H9 (cell line): ENCODE measurements at regions not wholly inside any gene's neighbourhood (a gene's known extent, or its start where the extent isn't known, plus 50 kb on each side); places are given as distances from the start of the nearest gene placed in this dataset.

ENCODE experiments used
- DNase-seq: peaks from one replicate; pipeline ENCODE4 v3.0.0-alpha.2; 2017
- H2AFZ ChIP-seq: one replicate; pipeline ENCODE4 v1.6.1; 2013; ENCODE audit warnings: mild to moderate bottlenecking, low read length, control low read depth, moderate library complexity
- H2AK5ac ChIP-seq: 2 replicates; pipeline ENCODE4 v1.6.1; 2013; ENCODE audit warnings: low read length, control low read depth, mixed read lengths; ENCODE audit not compliant: insufficient read length
- H2BK120ac ChIP-seq: one replicate; pipeline ENCODE4 v1.6.1; 2013; ENCODE audit warnings: low read depth, mild to moderate bottlenecking, low read length, control low read depth, inconsistent platforms; ENCODE audit not compliant: poor library complexity, severe bottlenecking
- H2BK12ac ChIP-seq: 2 replicates; pipeline ENCODE4 v1.6.1; 2013; ENCODE audit warnings: low read length, control low read depth, mixed read lengths, low read depth; ENCODE audit not compliant: insufficient read length
- H2BK15ac ChIP-seq: 2 replicates; pipeline ENCODE4 v1.6.1; 2013; ENCODE audit warnings: low read depth, low read length, control low read depth
- H2BK20ac ChIP-seq: one replicate; pipeline ENCODE4 v1.6.1; 2013; ENCODE audit warnings: low read depth, mild to moderate bottlenecking, low read length, control low read depth, inconsistent platforms; ENCODE audit not compliant: poor library complexity, severe bottlenecking
- H2BK5ac ChIP-seq: 2 replicates; pipeline ENCODE4 v1.6.1; 2013; ENCODE audit warnings: low read length, control low read depth, mixed read lengths; ENCODE audit not compliant: insufficient read length
- H3K14ac ChIP-seq: 2 replicates; pipeline ENCODE4 v1.6.1; 2013; ENCODE audit warnings: low read length, control low read depth; ENCODE audit not compliant: insufficient read depth
- H3K18ac ChIP-seq: 2 replicates; pipeline ENCODE4 v1.6.1; 2013; ENCODE audit warnings: low read depth, mild to moderate bottlenecking, mixed read lengths, low read length, control low read depth; ENCODE audit not compliant: insufficient read length
- H3K23ac ChIP-seq: 2 replicates; pipeline ENCODE4 v1.6.1; 2013; ENCODE audit warnings: low read length, control low read depth, mixed read lengths, low read depth; ENCODE audit not compliant: insufficient read length
- H3K23me2 ChIP-seq: 2 replicates; pipeline ENCODE4 v1.6.1; 2013; ENCODE audit warnings: low read depth, mild to moderate bottlenecking, mixed read lengths, low read length, control low read depth; ENCODE audit not compliant: insufficient read length, poor library complexity, severe bottlenecking
- H3K27ac ChIP-seq: 2 replicates; pipeline ENCODE4 v1.5.1; 2013; ENCODE audit warnings: low read length, control low read depth, mixed read lengths, low read depth; ENCODE audit not compliant: insufficient read length
- H3K27me3 ChIP-seq: 2 replicates; pipeline ENCODE4 v1.6.1; 2013; ENCODE audit warnings: low read length, control low read depth, inconsistent platforms; ENCODE audit not compliant: insufficient read depth
- H3K4ac ChIP-seq: 2 replicates; pipeline ENCODE4 v1.6.1; 2013; ENCODE audit warnings: low read depth, mild to moderate bottlenecking, control low read depth, inconsistent platforms, low read length, moderate library complexity
- H3K4me1 ChIP-seq: 2 replicates; pipeline ENCODE4 v1.6.1; 2013; ENCODE audit warnings: low read length, control low read depth, inconsistent platforms; ENCODE audit not compliant: insufficient read depth
- H3K4me2 ChIP-seq: 2 replicates; pipeline ENCODE4 v1.6.1; 2013; ENCODE audit warnings: low read length, control low read depth, mixed read lengths; ENCODE audit not compliant: insufficient read length, insufficient read depth
- H3K56ac ChIP-seq: 2 replicates; pipeline ENCODE4 v1.6.1; 2013; ENCODE audit warnings: low read depth, mild to moderate bottlenecking, mixed read lengths, low read length, control low read depth; ENCODE audit not compliant: insufficient read length
- H3K79me1 ChIP-seq: 2 replicates; pipeline ENCODE4 v1.6.1; 2013; ENCODE audit warnings: low read depth, mild to moderate bottlenecking, moderate library complexity, low read length, control low read depth, inconsistent platforms; ENCODE audit not compliant: insufficient read depth, poor library complexity, severe bottlenecking
- H3K79me2 ChIP-seq: 2 replicates; pipeline ENCODE4 v1.6.1; 2013; ENCODE audit warnings: low read length, control low read depth, inconsistent platforms; ENCODE audit not compliant: insufficient read depth
- H3K9ac ChIP-seq: 2 replicates; pipeline ENCODE4 v1.6.1; 2013; ENCODE audit warnings: low read length, control low read depth, mixed read lengths; ENCODE audit not compliant: insufficient read length; ENCODE audit errors: extremely low read depth
- H3K9me3 ChIP-seq: one replicate; pipeline ENCODE4 v1.6.1; 2013; ENCODE audit warnings: low read depth, low read length, inconsistent platforms; ENCODE audit not compliant: control insufficient read depth
- H3T11ph ChIP-seq: one replicate; pipeline ENCODE4 v1.6.1; 2013; ENCODE audit warnings: mild to moderate bottlenecking, low read length, control low read depth, inconsistent platforms
- H4K20me1 ChIP-seq: one replicate; pipeline ENCODE4 v1.6.1; 2013; ENCODE audit not compliant: control insufficient read depth, insufficient read length, insufficient read depth
- H4K5ac ChIP-seq: 2 replicates; pipeline ENCODE4 v1.6.1; 2013; ENCODE audit warnings: low read depth, mild to moderate bottlenecking, mixed read lengths, low read length, control low read depth; ENCODE audit not compliant: insufficient read length
- H4K8ac ChIP-seq: replicated peaks from 2 replicates; pipeline ENCODE4 v1.6.1; 2013; ENCODE audit warnings: low read length, control low read depth, mixed read lengths, low read depth; ENCODE audit not compliant: insufficient read length
- H4K91ac ChIP-seq: 2 replicates; pipeline ENCODE4 v1.6.1; 2013; ENCODE audit warnings: low read depth, mild to moderate bottlenecking, moderate library complexity, mixed read lengths, low read length, control low read depth; ENCODE audit not compliant: insufficient read length
- H3K27ac Mint-ChIP-seq, 3 experiments: 2 replicates in 2 of 3; 3 replicates in 1 of 3; pipeline ENCODE4 v1.8.0; 2020 to 2021; ENCODE audit warnings: mixed read lengths in 3 of 3, mild to moderate bottlenecking in 1 of 3, moderate library complexity in 1 of 3
- H3K27me3 Mint-ChIP-seq: 2 replicates; pipeline ENCODE4 v1.8.0; 2021; ENCODE audit warnings: low read depth, mild to moderate bottlenecking, moderate library complexity, mixed read lengths
- H3K36me3 Mint-ChIP-seq, 3 experiments: 2 replicates in 2 of 3; 3 replicates in 1 of 3; pipeline ENCODE4 v1.8.0; 2020 to 2021; ENCODE audit warnings: low read depth in 3 of 3, mixed read lengths in 3 of 3; ENCODE audit not compliant: insufficient read depth in 1 of 3
- H3K4me1 Mint-ChIP-seq, 2 experiments: 2 replicates each; pipeline ENCODE4 v1.8.0; 2020; ENCODE audit warnings: mixed read lengths in 2 of 2
- H3K4me3 Mint-ChIP-seq, 2 experiments: 2 replicates in 1 of 2; 3 replicates in 1 of 2; pipeline ENCODE4 v1.8.0; 2020 to 2021; ENCODE audit warnings: mild to moderate bottlenecking in 2 of 2, mixed read lengths in 2 of 2, moderate library complexity in 1 of 2
- H3K9me3 Mint-ChIP-seq, 2 experiments: 2 replicates in 1 of 2; 3 replicates in 1 of 2; pipeline ENCODE4 v1.8.0; 2020; ENCODE audit warnings: mild to moderate bottlenecking in 2 of 2, mixed read lengths in 2 of 2, moderate library complexity in 1 of 2
- WGBS: extraction: QIAGEN DNeasy Blood & Tissue Kit; methylation state at CpG from one replicate; pipeline ENCODE4 v1.1.7; 2013; ENCODE audit warnings: missing lambda C conversion rate, low lambda C conversion rate, mixed read lengths; ENCODE audit not compliant: insufficient read length; ENCODE audit errors: extremely low coverage; 5-methylcytosine and 5-hydroxymethylcytosine counted together
- TF ChIP-seq, protein P1 (sequence below): fragments of 200-600 bp; sonication (generic); conservative IDR thresholded peaks from 3 replicates; pipeline ENCODE4 v1.8.0; 2021; ENCODE audit warnings: antibody characterized with exemption, mild to moderate bottlenecking

DNA sequence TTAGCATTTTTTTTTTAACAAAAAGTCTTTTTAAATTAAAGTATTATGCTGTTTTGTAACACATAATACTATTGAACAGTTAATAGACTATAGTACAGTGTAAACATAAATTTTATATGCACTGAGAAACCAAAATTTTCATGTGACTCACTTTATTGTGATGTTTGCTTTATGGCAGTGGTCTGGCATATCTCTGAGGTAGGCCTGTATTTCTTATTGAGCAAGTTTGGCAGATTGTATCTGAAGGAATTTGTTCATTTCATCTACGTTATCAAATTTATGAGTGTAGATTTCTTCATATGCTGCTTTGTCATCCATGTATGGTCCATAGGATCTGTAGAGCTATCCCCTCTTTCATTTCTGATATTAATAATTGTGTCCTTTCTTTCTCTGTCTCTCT, 78.8 kb upstream of the PDE3A start:
- no peak overlapping the region for H2BK15ac ChIP-seq
- H3T11ph ChIP-seq: no peak overlapping the region
- H4K91ac ChIP-seq: no peak overlapping the region
- no peak overlapping the region for H4K8ac ChIP-seq
- no peak overlapping the region for H3K9ac ChIP-seq
- Mint-ChIP-seq H3K4me3 (no peak overlapping the region), H3K4me1 (no peaks in the 10 kb centered on the region; a peak in 2 of 4 replicates), H3K36me3 (peaks cover 3 to 5% (median 4%) of the 10 kb centered on the region in 3 experiments; a peak in 4 of 7 replicates), H3K27me3 (no peaks in the 10 kb centered on the region), H3K27ac (no peak overlapping the region), H3K9me3 (peaks cover 3 to 11% of the 10 kb centered on the region in 2 experiments; a peak in 4 of 5 replicates)
- H3K79me1 ChIP-seq: no peaks in the 10 kb centered on the region
- H3K56ac ChIP-seq: no peak overlapping the region
- H3K4me2 ChIP-seq: no peak overlapping the region
- no peaks in the 10 kb centered on the region for H3K79me2 ChIP-seq
- no peak overlapping the region for H2BK20ac ChIP-seq
- no peak overlapping the region for H2BK120ac ChIP-seq
- no peaks in the 10 kb centered on the region for H3K27me3 ChIP-seq
- H4K20me1 ChIP-seq: no peaks in the 10 kb centered on the region
- H3K4me1 ChIP-seq: no peaks in the 10 kb centered on the region
- DNase-seq: no peak
- no peak overlapping the region for H4K5ac ChIP-seq
- H2BK12ac ChIP-seq: no peak overlapping the region
- WGBS: no CpG with 5 or more reads among the region's 1 CpG
- H2BK5ac ChIP-seq: no peak overlapping the region
- H3K4ac ChIP-seq: no peak overlapping the region
- no peak overlapping the region for H3K14ac ChIP-seq
- no peak overlapping the region for H3K23ac ChIP-seq
- TF ChIP-seq, protein P1, sequence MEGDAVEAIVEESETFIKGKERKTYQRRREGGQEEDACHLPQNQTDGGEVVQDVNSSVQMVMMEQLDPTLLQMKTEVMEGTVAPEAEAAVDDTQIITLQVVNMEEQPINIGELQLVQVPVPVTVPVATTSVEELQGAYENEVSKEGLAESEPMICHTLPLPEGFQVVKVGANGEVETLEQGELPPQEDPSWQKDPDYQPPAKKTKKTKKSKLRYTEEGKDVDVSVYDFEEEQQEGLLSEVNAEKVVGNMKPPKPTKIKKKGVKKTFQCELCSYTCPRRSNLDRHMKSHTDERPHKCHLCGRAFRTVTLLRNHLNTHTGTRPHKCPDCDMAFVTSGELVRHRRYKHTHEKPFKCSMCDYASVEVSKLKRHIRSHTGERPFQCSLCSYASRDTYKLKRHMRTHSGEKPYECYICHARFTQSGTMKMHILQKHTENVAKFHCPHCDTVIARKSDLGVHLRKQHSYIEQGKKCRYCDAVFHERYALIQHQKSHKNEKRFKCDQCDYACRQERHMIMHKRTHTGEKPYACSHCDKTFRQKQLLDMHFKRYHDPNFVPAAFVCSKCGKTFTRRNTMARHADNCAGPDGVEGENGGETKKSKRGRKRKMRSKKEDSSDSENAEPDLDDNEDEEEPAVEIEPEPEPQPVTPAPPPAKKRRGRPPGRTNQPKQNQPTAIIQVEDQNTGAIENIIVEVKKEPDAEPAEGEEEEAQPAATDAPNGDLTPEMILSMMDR: no peak
- no peak overlapping the region for H3K27ac ChIP-seq
- no peak overlapping the region for H3K18ac ChIP-seq
- no peaks in the 10 kb centered on the region for H3K9me3 ChIP-seq
- H2AFZ ChIP-seq: no peak overlapping the region
- no peak overlapping the region for H2AK5ac ChIP-seq
- H3K23me2 ChIP-seq: no peaks in the 10 kb centered on the region
